Panc1 (cell line): ENCODE measurements at regions not wholly inside any gene's neighbourhood (a gene's known extent, or its start where the extent isn't known, plus 50 kb on each side); places are given as distances from the start of the nearest gene placed in this dataset.

ENCODE experiments used
- ATAC-seq: fragments of 200-7000 bp; cut with Tn5 transposase; 2 replicates; pipeline ENCODE4 v1.9.1; 2020; ENCODE audit warnings: mild to moderate bottlenecking, moderate library complexity
- BruUV-seq: library from RNA; stranded (reverse); fragments of 400-500 nt; replicated peaks from 2 replicates; lab custom pipeline; 2021; lab: Mats Ljungman, UMichigan
- CTCF ChIA-PET: fragments of 300-600 bp; sonication (Branson Sonifier 250); formaldehyde crosslinking; loops from one replicate; lab custom pipeline; 2022; ENCODE audit warnings: antibody characterized with exemption; lab: Charles Lee
- POLR2A ChIA-PET: fragments of 300-600 bp; sonication (Branson Sonifier 250); formaldehyde crosslinking; loops from one replicate; lab custom pipeline; 2022; ENCODE audit warnings: antibody characterized with exemption; lab: Charles Lee
- DNase-seq: peaks from one replicate; pipeline ENCODE4 v3.0.0-alpha.2; 2010; ENCODE audit warnings: low read depth, low spot score
- H3K27ac ChIP-seq: 2 replicates; pipeline ENCODE4 v1.5.1; 2011; ENCODE audit warnings: mild to moderate bottlenecking, low read length, inconsistent platforms
- H3K27me3 ChIP-seq: fragments of 200-500 bp; sonication (Bioruptor generic); 2 replicates; pipeline ENCODE4 v1.6.0; 2014; ENCODE audit warnings: low read length, inconsistent platforms; ENCODE audit not compliant: control insufficient read depth, insufficient read depth
- H3K36me3 ChIP-seq: fragments of 200-500 bp; sonication (Bioruptor generic); 2 replicates; pipeline ENCODE4 v1.5.1; 2014; ENCODE audit warnings: inconsistent platforms, mild to moderate bottlenecking, low read length, moderate library complexity; ENCODE audit not compliant: control insufficient read depth, insufficient read depth
- H3K4me1 ChIP-seq: 2 replicates; pipeline ENCODE4 v1.5.1; 2011; ENCODE audit warnings: inconsistent platforms, mild to moderate bottlenecking, low read length, moderate library complexity; ENCODE audit not compliant: control insufficient read depth, insufficient read depth
- H3K4me3 ChIP-seq, 2 experiments: 2 replicates each; pipeline ENCODE4 v1.5.1; 2011 to 2012; ENCODE audit warnings: low read depth in 2 of 2, low read length in 2 of 2, mild to moderate bottlenecking in 2 of 2, inconsistent platforms in 1 of 2, moderate library complexity in 1 of 2
- H3K9me3 ChIP-seq: fragments of 200-500 bp; sonication (Bioruptor generic); 2 replicates; pipeline ENCODE4 v1.5.1; 2014; ENCODE audit warnings: low read depth, mild to moderate bottlenecking, inconsistent platforms, low read length, moderate library complexity; ENCODE audit not compliant: control insufficient read depth, insufficient read depth
- POLR2AphosphoS5 ChIP-seq: IDR thresholded peaks from 2 replicates; pipeline ENCODE4 v1.6.1; 2012; ENCODE audit warnings: mild to moderate bottlenecking, low read depth, low read length, moderate library complexity
- REST ChIP-seq, 2 experiments: IDR thresholded peaks; 2 replicates each; pipeline ENCODE4 v1.6.1; 2011 to 2012; ENCODE audit warnings: low read depth in 2 of 2, control low read depth in 1 of 2, low read length in 1 of 2, mild to moderate bottlenecking in 1 of 2, moderate library complexity in 1 of 2; ENCODE audit not compliant: insufficient read depth in 1 of 2
- SIN3A ChIP-seq: IDR thresholded peaks from 2 replicates; pipeline ENCODE4 v1.6.1; 2012; ENCODE audit warnings: low read depth, mild to moderate bottlenecking, low read length, moderate library complexity, borderline replicate concordance; ENCODE audit not compliant: insufficient read depth
- TCF7L2 ChIP-seq: IDR thresholded peaks from 2 replicates; pipeline ENCODE4 v1.6.1; 2011; ENCODE audit warnings: mild to moderate bottlenecking, low read depth, low read length, inconsistent platforms
- in situ Hi-C: cut with HindIII; loops from 2 replicates; pipeline ENCODE4 v1.10.0; 2016; ENCODE audit warnings: low sequenced_read_pairs, low pct_unique_long_range_greater_than_20kb
- intact Hi-C: fragments of 100-400 bp; cut with micrococcal nuclease; formaldehyde crosslinking; loops from one replicate; pipeline ENCODE4 v1.10.0; 2022; ENCODE audit not compliant: unreplicated experiment
- TF ChIP-seq, protein P1 (sequence below): fragments of 450-650 bp; IDR thresholded peaks from 2 replicates; pipeline ENCODE4 v1.5.1; 2017; ENCODE audit warnings: mild to moderate bottlenecking

- ChIA-PET CTCF (no interaction called here), POLR2A (no interaction called here)
- ATAC-seq (no peak), DNase-seq (no peak)
- TF ChIP-seq REST (IDR thresholded peaks at IDR 0.05; ENCODE audit: insufficient read depth in 1 of 2, low read depth in 2 of 2, low read length in 1 of 2) (no peak), POLR2AphosphoS5 (no peak), TCF7L2 (no peak), SIN3A (no peak)
- TF ChIP-seq, protein P1, sequence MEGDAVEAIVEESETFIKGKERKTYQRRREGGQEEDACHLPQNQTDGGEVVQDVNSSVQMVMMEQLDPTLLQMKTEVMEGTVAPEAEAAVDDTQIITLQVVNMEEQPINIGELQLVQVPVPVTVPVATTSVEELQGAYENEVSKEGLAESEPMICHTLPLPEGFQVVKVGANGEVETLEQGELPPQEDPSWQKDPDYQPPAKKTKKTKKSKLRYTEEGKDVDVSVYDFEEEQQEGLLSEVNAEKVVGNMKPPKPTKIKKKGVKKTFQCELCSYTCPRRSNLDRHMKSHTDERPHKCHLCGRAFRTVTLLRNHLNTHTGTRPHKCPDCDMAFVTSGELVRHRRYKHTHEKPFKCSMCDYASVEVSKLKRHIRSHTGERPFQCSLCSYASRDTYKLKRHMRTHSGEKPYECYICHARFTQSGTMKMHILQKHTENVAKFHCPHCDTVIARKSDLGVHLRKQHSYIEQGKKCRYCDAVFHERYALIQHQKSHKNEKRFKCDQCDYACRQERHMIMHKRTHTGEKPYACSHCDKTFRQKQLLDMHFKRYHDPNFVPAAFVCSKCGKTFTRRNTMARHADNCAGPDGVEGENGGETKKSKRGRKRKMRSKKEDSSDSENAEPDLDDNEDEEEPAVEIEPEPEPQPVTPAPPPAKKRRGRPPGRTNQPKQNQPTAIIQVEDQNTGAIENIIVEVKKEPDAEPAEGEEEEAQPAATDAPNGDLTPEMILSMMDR = no peak
- Histone ChIP-seq H3K4me3 (no peak overlapping the region), H3K27me3 (no peaks in the 10 kb centered on the region), H3K36me3 (no peaks in the 10 kb centered on the region), H3K27ac (no peak overlapping the region), H3K4me1 (no peaks in the 10 kb centered on the region), H3K9me3 (no peaks in the 10 kb centered on the region)
- intact Hi-C loops (no loop called here), in situ Hi-C loops (no loop called here)
- BruUV-seq = no TSS peak
These were observed 124.4 kb upstream of the FBXL7 start for GRCh38 chr5:15375559-15375958.

DNA sequence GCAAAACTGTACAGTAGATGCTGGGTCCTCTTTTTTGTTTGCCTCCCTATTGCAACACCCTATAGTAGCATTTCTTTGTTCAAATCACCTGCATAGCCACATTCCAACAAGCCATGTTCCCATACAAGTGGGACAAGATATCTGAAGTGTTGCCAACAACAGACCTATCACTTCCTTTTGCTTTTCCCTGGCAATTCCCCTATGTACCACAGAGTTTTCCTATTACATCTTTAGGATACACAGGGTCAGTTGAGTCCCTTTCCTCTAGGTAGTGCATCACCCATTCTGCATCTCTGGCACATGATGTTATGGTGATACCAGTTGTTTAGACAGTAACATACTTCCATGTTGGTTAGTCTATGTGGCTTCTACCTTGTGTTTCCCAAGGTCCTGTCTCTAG, 125.1 kb upstream of the FBXL7 start:
- no TSS peak for BruUV-seq
- POLR2A ChIA-PET = no interaction called here
- in situ Hi-C loops = no loop called here

More for the DNA sequence above, 125.1 kb upstream of the FBXL7 start:
- intact Hi-C loops = no loop called here
- H3K36me3 ChIP-seq = no peaks in the 10 kb centered on the region
- no peaks in the 10 kb centered on the region for H3K27me3 ChIP-seq
- CTCF ChIA-PET = no interaction called here
- no peak overlapping the region for H3K4me3 ChIP-seq
- ATAC-seq (no peak), DNase-seq (no peak)
- H3K27ac ChIP-seq = no peak overlapping the region
- H3K4me1 ChIP-seq = no peaks in the 10 kb centered on the region
- H3K9me3 ChIP-seq = no peaks in the 10 kb centered on the region
- TF ChIP-seq TCF7L2 = no peak
- TF ChIP-seq, protein P1 = no peak
- TF ChIP-seq SIN3A = no peak
- no peak for TF ChIP-seq POLR2AphosphoS5
- TF ChIP-seq REST (IDR thresholded peaks at IDR 0.05; ENCODE audit: insufficient read depth in 1 of 2, low read depth in 2 of 2, low read length in 1 of 2) = no peak
